Loucy (cell line): ENCODE measurements at regions not wholly inside any gene's neighbourhood (a gene's known extent, or its start where the extent isn't known, plus 50 kb on each side); places are given as distances from the start of the nearest gene placed in this dataset.

Experiments
- H2AFZ ChIP-seq: fragments of 200-600 bp; sonication (generic); 2 replicates; pipeline ENCODE4 v1.6.0; 2016; ENCODE audit warnings: antibody characterized with exemption, mild to moderate bottlenecking, low read length, moderate library complexity
- H3F3A ChIP-seq: fragments of 200-600 bp; 2 replicates; pipeline ENCODE4 v1.6.0; 2016; ENCODE audit warnings: antibody characterized with exemption, low read depth, mild to moderate bottlenecking
- H3K27me3 ChIP-seq: fragments of 200-600 bp; sonication (generic); 2 replicates; pipeline ENCODE4 v1.6.1; 2014; ENCODE audit warnings: low read length, mild to moderate bottlenecking; ENCODE audit not compliant: insufficient read depth, poor library complexity, severe bottlenecking
- H3K36me3 ChIP-seq: fragments of 200-600 bp; sonication (generic); 2 replicates; pipeline ENCODE4 v1.6.1; 2016; ENCODE audit warnings: low read length; ENCODE audit not compliant: insufficient read depth
- H3K4me1 ChIP-seq: fragments of 200-600 bp; sonication (generic); 2 replicates; pipeline ENCODE4 v1.5.1; 2014; ENCODE audit warnings: low read length, mild to moderate bottlenecking; ENCODE audit not compliant: insufficient read depth, poor library complexity, severe bottlenecking
- H3K4me2 ChIP-seq: fragments of 200-600 bp; sonication (generic); 2 replicates; pipeline ENCODE4 v1.6.0; 2014; ENCODE audit warnings: antibody characterized with exemption, low read length, low read depth, mild to moderate bottlenecking; ENCODE audit not compliant: poor library complexity, severe bottlenecking
- H3K4me3 ChIP-seq: fragments of 200-600 bp; sonication (generic); 2 replicates; pipeline ENCODE4 v1.5.1; 2014; ENCODE audit warnings: low read length, mild to moderate bottlenecking, mixed read lengths; ENCODE audit not compliant: poor library complexity, severe bottlenecking
- H3K79me2 ChIP-seq: fragments of 200-600 bp; sonication (generic); 2 replicates; pipeline ENCODE4 v1.6.1; 2014; ENCODE audit warnings: low read length; ENCODE audit not compliant: insufficient read depth
- H3K9ac ChIP-seq: fragments of 200-600 bp; sonication (generic); 2 replicates; pipeline ENCODE4 v1.6.0; 2014; ENCODE audit warnings: mild to moderate bottlenecking, low read depth, low read length, moderate library complexity; ENCODE audit not compliant: poor library complexity, severe bottlenecking
- H3K9me2 ChIP-seq: fragments of 200-600 bp; sonication (generic); replicated peaks from 2 replicates; pipeline ENCODE4 v1.6.1; 2016; ENCODE audit warnings: low read depth, low read length, mixed read lengths
- H3K9me3 ChIP-seq: fragments of 200-600 bp; sonication (generic); 2 replicates; pipeline ENCODE4 v1.6.1; 2014; ENCODE audit warnings: mild to moderate bottlenecking, antibody characterized with exemption, low read length, low read depth; ENCODE audit not compliant: insufficient read depth
- H4K20me1 ChIP-seq: fragments of 200-600 bp; sonication (generic); 2 replicates; pipeline ENCODE4 v1.6.0; 2014; ENCODE audit warnings: antibody characterized with exemption, low read length, mild to moderate bottlenecking; ENCODE audit not compliant: insufficient read depth, poor library complexity, severe bottlenecking
- CTCF ChIP-seq: fragments of 200-600 bp; sonication (generic); conservative IDR thresholded peaks from 2 replicates; pipeline ENCODE4 v1.5.1; 2014; ENCODE audit warnings: mild to moderate bottlenecking, antibody characterized with exemption, low read length
- EZH2phosphoT487 ChIP-seq: fragments of 200-600 bp; IDR thresholded peaks from 2 replicates; pipeline ENCODE4 v1.6.1; 2018; ENCODE audit warnings: antibody characterized with exemption, mild to moderate bottlenecking, moderate library complexity, borderline replicate concordance

GRCh38 chr9:23258569-23258968 lies 567.5 kb downstream of the ELAVL2 start:
- Histone ChIP-seq H3K4me1 (no peaks in the 10 kb centered on the region), H3K36me3 (no peaks in the 10 kb centered on the region), H3K9ac (no peak overlapping the region), H3F3A (no peaks in the 10 kb centered on the region), H3K4me3 (no peak overlapping the region), H4K20me1 (no peaks in the 10 kb centered on the region), H3K4me2 (no peak overlapping the region), H3K27me3 (no peaks in the 10 kb centered on the region), H3K79me2 (no peaks in the 10 kb centered on the region), H3K9me3 (no peaks in the 10 kb centered on the region), H2AFZ (no peak overlapping the region), H3K9me2 (no peaks in the 10 kb centered on the region)
- TF ChIP-seq EZH2phosphoT487 = no peak

GRCh38 chr9:23278561-23278960 lies 547.5 kb downstream of the ELAVL2 start:
- Histone ChIP-seq H3K9me3 (no peaks in the 10 kb centered on the region), H3K4me3 (no peak overlapping the region)
- TF ChIP-seq EZH2phosphoT487 = no peak
- TF ChIP-seq CTCF = no peak

GRCh38 chr9:23287390-23287789 lies 538.6 kb downstream of the ELAVL2 start:
- TF ChIP-seq EZH2phosphoT487 (no peak), CTCF (no peak)
- H3K27me3 ChIP-seq = no peaks in the 10 kb centered on the region
- no peaks in the 10 kb centered on the region for H3K4me1 ChIP-seq
- no peaks in the 10 kb centered on the region for H3K36me3 ChIP-seq
- no peak overlapping the region for H2AFZ ChIP-seq
- H4K20me1 ChIP-seq = no peaks in the 10 kb centered on the region
- H3K9me3 ChIP-seq = no peaks in the 10 kb centered on the region
- no peaks in the 10 kb centered on the region for H3F3A ChIP-seq
- no peak overlapping the region for H3K4me2 ChIP-seq
- no peak overlapping the region for H3K9ac ChIP-seq
- H3K9me2 ChIP-seq = no peaks in the 10 kb centered on the region
- no peaks in the 10 kb centered on the region for H3K79me2 ChIP-seq
- H3K4me3 ChIP-seq = no peak overlapping the region

More at GRCh38 chr9:23278561-23278960, 547.5 kb downstream of the ELAVL2 start:
- Histone ChIP-seq H3K36me3 (no peaks in the 10 kb centered on the region), H4K20me1 (no peaks in the 10 kb centered on the region), H3K4me2 (no peak overlapping the region), H3K9me2 (no peaks in the 10 kb centered on the region), H3K4me1 (no peaks in the 10 kb centered on the region), H3F3A (no peaks in the 10 kb centered on the region), H2AFZ (no peak overlapping the region), H3K27me3 (no peaks in the 10 kb centered on the region), H3K9ac (no peak overlapping the region), H3K79me2 (no peaks in the 10 kb centered on the region)

GRCh38 chr9:23288545-23288944 lies 537.5 kb downstream of the ELAVL2 start:
- H3K4me1 ChIP-seq = no peaks in the 10 kb centered on the region
- H3K4me2 ChIP-seq = no peak overlapping the region

More at GRCh38 chr9:23288545-23288944, 537.5 kb downstream of the ELAVL2 start:
- Histone ChIP-seq H2AFZ (no peak overlapping the region), H3K36me3 (no peaks in the 10 kb centered on the region), H3K27me3 (no peaks in the 10 kb centered on the region), H3K79me2 (no peaks in the 10 kb centered on the region), H4K20me1 (no peaks in the 10 kb centered on the region), H3K4me3 (no peak overlapping the region), H3K9me2 (no peaks in the 10 kb centered on the region), H3K9me3 (no peaks in the 10 kb centered on the region), H3F3A (no peaks in the 10 kb centered on the region), H3K9ac (no peak overlapping the region)
- no peak for TF ChIP-seq CTCF
- no peak for TF ChIP-seq EZH2phosphoT487
